ENCODE measurements at regions not wholly inside any gene's neighbourhood (a gene's known extent, or its start where the extent isn't known, plus 50 kb on each side); places are given as distances from the start of the nearest gene placed in this dataset.
A peak's percentile ranks its signal among the peaks of the same experiment; 100 is the strongest.

- Histone ChIP-seq H3K4me3 (no peak overlapping the region), H3K9me3 (no peaks in the 10 kb centered on the region), H3K27ac (no peak overlapping the region), H3K4me1 (no peaks in the 10 kb centered on the region), H3K4me2 (no peak overlapping the region)
- FAIRE-seq (no peak), DNase-seq (ENCODE audit: low read depth in 1 of 2, low spot score in 1 of 2) (no peak), ATAC-seq (no peak)
- ChIA-PET CTCF (no interaction called here), POLR2A (no interaction called here)
- WGBS (ENCODE audit: missing lambda C conversion rate): 9% methylated on average over 4 of the region's 4 CpGs
- no peak for TF ChIP-seq HOXB5 (CRISPR knock-in tag; IDR thresholded peaks at IDR 0.05)
- no peak for TF ChIP-seq RFX5 (IDR thresholded peaks at IDR 0.05)
- peak; percentile 37 for TF ChIP-seq ZFP36 (IDR thresholded peaks at IDR 0.05; ENCODE audit: borderline replicate concordance, partially characterized antibody)
Observed at GRCh38 chr16:25443994-25444393, 186.3 kb upstream of the ZKSCAN2 start.

- Histone ChIP-seq H3K9me3 (no peaks in the 10 kb centered on the region), H3K4me2 (no peak overlapping the region), H3K27ac (no peak overlapping the region), H3K4me1 (no peaks in the 10 kb centered on the region), H3K4me3 (no peak overlapping the region)
- no peak for ATAC-seq
- CTCF ChIA-PET: no interaction called here
- DNase-seq (ENCODE audit: low read depth in 1 of 2, low spot score in 1 of 2): no peak
- no peak for TF ChIP-seq ATOH8 (CRISPR knock-in tag; IDR thresholded peaks at IDR 0.05; ENCODE audit: low read depth)
- TF ChIP-seq ESRRA (IDR thresholded peaks at IDR 0.05; ENCODE audit: borderline replicate concordance, low read length): no peak
- TF ChIP-seq ZNF302 (CRISPR knock-in tag; IDR thresholded peaks at IDR 0.05): no peak
- TF ChIP-seq NPAS2 (CRISPR knock-in tag; IDR thresholded peaks at IDR 0.05; ENCODE audit: borderline replicate concordance): no peak
- TF ChIP-seq REST (IDR thresholded peaks at IDR 0.05): no peak
- TF ChIP-seq FOSB (CRISPR knock-in tag; IDR thresholded peaks at IDR 0.05): no peak
- TF ChIP-seq POLR2A (IDR thresholded peaks at IDR 0.05; ENCODE audit: low read length): no peak
- no peak for TF ChIP-seq SMC3 (IDR thresholded peaks at IDR 0.05)
- TF ChIP-seq TFCP2L1 (CRISPR knock-in tag; IDR thresholded peaks at IDR 0.05): no peak
- TF ChIP-seq HEYL (CRISPR knock-in tag; IDR thresholded peaks at IDR 0.05): no peak
- no peak for TF ChIP-seq CHD2 (IDR thresholded peaks at IDR 0.05; ENCODE audit: low read length, partially characterized antibody)
- TF ChIP-seq ZSCAN20 (CRISPR knock-in tag; IDR thresholded peaks at IDR 0.05): no peak
- WGBS (ENCODE audit: missing lambda C conversion rate): 4% methylated on average over 3 of the region's 3 CpGs
- POLR2A ChIA-PET: no interaction called here
- no peak for FAIRE-seq
Observed at GRCh38 chr16:25434064-25434463, 176.4 kb upstream of the ZKSCAN2 start.

DNA sequence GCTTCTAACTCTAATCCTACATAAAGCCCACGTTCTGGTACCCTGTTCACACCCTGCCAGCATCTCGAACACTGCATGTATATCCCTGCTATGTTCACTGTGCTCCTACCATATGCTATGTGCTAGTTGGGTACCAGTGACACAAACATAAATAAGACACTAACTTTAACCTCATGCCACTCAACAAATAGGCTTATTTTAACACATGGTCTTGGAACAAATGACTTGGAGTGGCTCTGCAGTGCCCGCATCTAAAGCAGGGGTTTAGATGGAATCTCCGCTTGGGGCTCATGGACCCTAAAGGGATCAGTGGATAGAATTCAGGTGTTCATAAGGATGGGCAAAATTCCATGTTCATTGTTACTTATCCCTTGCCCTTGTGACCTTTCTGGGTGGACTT, 175.7 kb upstream of the ZKSCAN2 start:
- Histone ChIP-seq H3K4me1 (no peaks in the 10 kb centered on the region), H3K4me2 (no peak overlapping the region), H3K9me3 (no peaks in the 10 kb centered on the region), H3K27ac (no peak overlapping the region), H3K4me3 (no peak overlapping the region)
- ChIA-PET CTCF (no interaction called here), POLR2A (no interaction called here)
- WGBS (ENCODE audit: missing lambda C conversion rate): 18% methylated on average over 4 of the region's 4 CpGs
- no peak for DNase-seq (ENCODE audit: low read depth in 1 of 2, low spot score in 1 of 2)
- FAIRE-seq: no peak
- no peak for ATAC-seq
- TF ChIP-seq E2F6 (IDR thresholded peaks at IDR 0.05; ENCODE audit: borderline replicate concordance, low read depth): no peak
- no peak for TF ChIP-seq EP300 (IDR thresholded peaks at IDR 0.05)
- TF ChIP-seq GATA3 (IDR thresholded peaks at IDR 0.05; ENCODE audit: borderline replicate concordance): no peak
- TF ChIP-seq ZFP36 (IDR thresholded peaks at IDR 0.05; ENCODE audit: borderline replicate concordance, partially characterized antibody): no peak
- TF ChIP-seq ZNF302 (CRISPR knock-in tag; IDR thresholded peaks at IDR 0.05): no peak
- TF ChIP-seq, protein P1, sequence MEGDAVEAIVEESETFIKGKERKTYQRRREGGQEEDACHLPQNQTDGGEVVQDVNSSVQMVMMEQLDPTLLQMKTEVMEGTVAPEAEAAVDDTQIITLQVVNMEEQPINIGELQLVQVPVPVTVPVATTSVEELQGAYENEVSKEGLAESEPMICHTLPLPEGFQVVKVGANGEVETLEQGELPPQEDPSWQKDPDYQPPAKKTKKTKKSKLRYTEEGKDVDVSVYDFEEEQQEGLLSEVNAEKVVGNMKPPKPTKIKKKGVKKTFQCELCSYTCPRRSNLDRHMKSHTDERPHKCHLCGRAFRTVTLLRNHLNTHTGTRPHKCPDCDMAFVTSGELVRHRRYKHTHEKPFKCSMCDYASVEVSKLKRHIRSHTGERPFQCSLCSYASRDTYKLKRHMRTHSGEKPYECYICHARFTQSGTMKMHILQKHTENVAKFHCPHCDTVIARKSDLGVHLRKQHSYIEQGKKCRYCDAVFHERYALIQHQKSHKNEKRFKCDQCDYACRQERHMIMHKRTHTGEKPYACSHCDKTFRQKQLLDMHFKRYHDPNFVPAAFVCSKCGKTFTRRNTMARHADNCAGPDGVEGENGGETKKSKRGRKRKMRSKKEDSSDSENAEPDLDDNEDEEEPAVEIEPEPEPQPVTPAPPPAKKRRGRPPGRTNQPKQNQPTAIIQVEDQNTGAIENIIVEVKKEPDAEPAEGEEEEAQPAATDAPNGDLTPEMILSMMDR (IDR thresholded peaks at IDR 0.05): no peak
- no peak for TF ChIP-seq JUNB (IDR thresholded peaks at IDR 0.05)
- TF ChIP-seq CEBPB (IDR thresholded peaks at IDR 0.05): no peak
- TF ChIP-seq HOXB13 (CRISPR knock-in tag; IDR thresholded peaks at IDR 0.05; ENCODE audit: low read depth): no peak
- no peak for TF ChIP-seq BCL3 (IDR thresholded peaks at IDR 0.05)
- TF ChIP-seq HOXA7 (CRISPR knock-in tag; IDR thresholded peaks at IDR 0.05): no peak
- no peak for TF ChIP-seq KDM1A (IDR thresholded peaks at IDR 0.05; ENCODE audit: low read depth)
- TF ChIP-seq TP53 (CRISPR knock-in tag; IDR thresholded peaks at IDR 0.05): no peak
- TF ChIP-seq ZSCAN20 (CRISPR knock-in tag; IDR thresholded peaks at IDR 0.05): no peak
- TF ChIP-seq POLR2A (IDR thresholded peaks at IDR 0.05; ENCODE audit: low read length): no peak
- TF ChIP-seq, protein P2, sequence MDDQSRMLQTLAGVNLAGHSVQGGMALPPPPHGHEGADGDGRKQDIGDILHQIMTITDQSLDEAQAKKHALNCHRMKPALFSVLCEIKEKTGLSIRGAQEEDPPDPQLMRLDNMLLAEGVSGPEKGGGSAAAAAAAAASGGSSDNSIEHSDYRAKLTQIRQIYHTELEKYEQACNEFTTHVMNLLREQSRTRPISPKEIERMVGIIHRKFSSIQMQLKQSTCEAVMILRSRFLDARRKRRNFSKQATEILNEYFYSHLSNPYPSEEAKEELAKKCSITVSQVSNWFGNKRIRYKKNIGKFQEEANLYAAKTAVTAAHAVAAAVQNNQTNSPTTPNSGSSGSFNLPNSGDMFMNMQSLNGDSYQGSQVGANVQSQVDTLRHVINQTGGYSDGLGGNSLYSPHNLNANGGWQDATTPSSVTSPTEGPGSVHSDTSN (IDR thresholded peaks at IDR 0.05): no peak
- no peak for TF ChIP-seq EHMT2 (IDR thresholded peaks at IDR 0.05; ENCODE audit: low read depth)
